D721Med (cell line): ENCODE measurements at regions not wholly inside any gene's neighbourhood (a gene's known extent, or its start where the extent isn't known, plus 50 kb on each side); places are given as distances from the start of the nearest gene placed in this dataset.
A peak's percentile ranks its signal among the peaks of the same experiment; 100 is the strongest.

Source experiments
- DNase-seq: peaks from one replicate; pipeline ENCODE4 v3.0.0; 2011; ENCODE audit warnings: low spot score; ENCODE audit not compliant: insufficient read length
- FAIRE-seq: peaks from 2 replicates; lab custom pipeline; 2011; peaks lifted over from hg19 to GRCh38; lab: Jason Lieb, UNC
- CTCF ChIP-seq: IDR thresholded peaks from 2 replicates; pipeline ENCODE4 v1.5.1; 2012; ENCODE audit warnings: mild to moderate bottlenecking, control low read depth; ENCODE audit not compliant: insufficient read depth; ENCODE audit errors: missing control alignments

- FAIRE-seq (no peak), DNase-seq (no peak)
- no peak for TF ChIP-seq CTCF
These were observed 150.8 kb downstream of the RBMX2 start for GRCh38 chrX:130552444-130553073.

GRCh38 chrX:130555341-130555740 lies 153.6 kb downstream of the RBMX2 start:
- no peak for TF ChIP-seq CTCF
- FAIRE-seq (peak; percentile 71), DNase-seq (no peak)

- FAIRE-seq (no peak), DNase-seq (no peak)
- no peak for TF ChIP-seq CTCF
These were observed 154.0 kb downstream of the RBMX2 start for GRCh38 chrX:130555757-130556156.

- no peak for FAIRE-seq
- no peak for TF ChIP-seq CTCF
- no peak for DNase-seq
These were observed 155.2 kb downstream of the RBMX2 start for GRCh38 chrX:130556951-130557350.

GRCh38 chrX:130560544-130560943 lies 158.8 kb downstream of the RBMX2 start:
- FAIRE-seq (no peak), DNase-seq (no peak)
- TF ChIP-seq CTCF, result no peak

GRCh38 chrX:130561930-130562329 lies 160.1 kb downstream of the RBMX2 start:
- FAIRE-seq, result no peak
- no peak for DNase-seq
- no peak for TF ChIP-seq CTCF

GRCh38 chrX:130563476-130563875 lies 161.7 kb downstream of the RBMX2 start:
- TF ChIP-seq CTCF, result no peak
- FAIRE-seq (no peak), DNase-seq (no peak)
